Esophagus mucosa (tissue), 1 donor: ENCODE measurements at regions not wholly inside any gene's neighbourhood (a gene's known extent, or its start where the extent isn't known, plus 50 kb on each side); places are given as distances from the start of the nearest gene placed in this dataset.

Experiments
- ATAC-seq: fragments of 200-7000 bp; cut with Tn5 transposase; one replicate; pipeline ENCODE4 v1.9.1; 2020
- donor health status: DM: yes; HTN: yes; CAD: no.

GRCh38 chrX:33465137-33465536 lies 253.8 kb upstream of the DMD start:
- ATAC-seq = no peak

DNA sequence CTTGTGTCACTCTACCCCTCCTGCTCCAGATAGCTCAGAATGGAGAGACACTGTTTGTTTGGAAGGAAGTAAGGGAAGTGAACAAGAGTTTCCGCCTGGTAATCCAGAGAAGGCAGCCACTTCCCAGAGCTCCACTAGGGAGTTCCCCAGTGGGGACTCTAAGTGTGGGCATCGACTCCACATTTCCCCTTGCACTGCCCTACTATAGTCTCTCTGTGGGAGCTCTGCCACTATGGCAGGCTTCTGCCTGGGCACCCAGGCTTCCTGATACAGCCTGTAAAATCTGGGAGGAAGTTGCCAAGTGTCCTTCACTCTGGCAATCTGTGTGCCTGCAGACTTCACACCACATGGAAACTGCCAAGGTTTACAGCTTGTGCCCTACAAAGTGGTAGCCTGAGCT lies 245.8 kb upstream of the DMD start:
- no peak for ATAC-seq

DNA sequence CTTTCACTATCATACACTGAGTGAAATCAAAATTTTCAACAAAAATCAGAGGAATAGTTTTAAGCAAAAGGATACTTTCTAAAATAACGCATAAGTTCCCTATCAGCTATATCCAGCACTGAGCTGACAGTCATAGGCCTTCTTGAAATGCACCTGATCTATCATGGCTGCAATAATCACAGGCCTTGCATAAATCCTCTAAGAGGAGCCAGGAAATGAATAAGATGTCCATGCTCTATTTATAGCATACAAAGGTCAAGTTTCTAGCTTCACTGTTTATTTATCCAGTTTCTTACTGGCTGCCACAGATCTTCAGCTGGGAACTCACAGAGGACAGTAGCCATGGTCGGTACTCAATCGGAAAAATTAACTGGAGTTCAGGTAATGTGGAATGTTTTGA lies 235.9 kb upstream of the DMD start:
- ATAC-seq = no peak

- ATAC-seq = peak; percentile 47
Measured at GRCh38 chrX:33434256-33435092, 223.1 kb upstream of the DMD start.

DNA sequence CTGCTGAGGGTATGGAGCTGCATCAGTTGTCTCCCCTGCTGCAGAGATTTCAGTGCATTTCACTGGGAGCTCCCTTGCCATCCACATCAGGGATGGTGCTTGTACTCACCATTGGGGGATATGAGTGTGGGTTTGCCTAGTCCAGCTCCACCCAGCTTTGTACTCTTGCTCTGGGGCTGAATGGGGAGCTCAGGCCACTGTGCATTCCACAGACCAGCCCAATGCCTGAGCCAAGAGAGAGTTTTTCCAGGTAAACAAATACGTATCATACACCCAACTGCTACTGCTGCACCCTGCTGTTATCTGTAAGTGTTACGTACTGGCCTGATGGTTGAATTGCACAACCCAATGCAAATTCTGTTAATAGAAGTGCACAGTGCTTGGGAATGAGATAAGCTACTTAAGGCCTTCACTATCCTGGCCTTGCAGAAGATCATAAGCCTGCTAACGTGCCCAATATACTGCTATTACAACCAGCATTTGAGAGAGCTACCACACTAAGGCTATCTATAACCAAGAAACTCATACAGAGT lies 205.0 kb upstream of the DMD start:
- ATAC-seq = no peak

- ATAC-seq = no peak
Measured at GRCh38 chrX:33415459-33415858, 204.1 kb upstream of the DMD start.

GRCh38 chrX:33385546-33385945 lies 174.2 kb upstream of the DMD start:
- ATAC-seq = no peak

- no peak for ATAC-seq
Measured at GRCh38 chrX:33379839-33380238, 168.5 kb upstream of the DMD start.

DNA sequence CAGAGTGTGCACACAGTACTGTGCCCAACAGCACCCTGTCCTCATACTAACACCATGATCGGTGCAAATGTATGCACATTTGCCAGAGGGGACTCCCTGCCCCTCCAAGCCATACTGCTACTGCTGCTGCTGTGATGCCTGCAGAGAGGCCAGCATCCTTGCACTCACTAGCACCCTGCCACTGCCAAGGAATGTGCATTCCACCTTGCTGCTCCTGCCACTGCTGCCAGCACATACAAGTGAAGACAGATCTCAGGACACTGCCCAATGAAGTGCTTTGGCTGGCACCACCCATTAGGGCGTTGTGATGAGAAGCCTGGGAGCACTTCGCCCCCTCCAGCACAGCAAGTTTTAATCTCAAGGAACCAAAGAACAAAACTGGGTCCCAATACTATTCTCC lies 146.3 kb upstream of the DMD start:
- ATAC-seq = no peak

- ATAC-seq = no peak
Measured at GRCh38 chrX:33339219-33339618, 127.9 kb upstream of the DMD start.

DNA sequence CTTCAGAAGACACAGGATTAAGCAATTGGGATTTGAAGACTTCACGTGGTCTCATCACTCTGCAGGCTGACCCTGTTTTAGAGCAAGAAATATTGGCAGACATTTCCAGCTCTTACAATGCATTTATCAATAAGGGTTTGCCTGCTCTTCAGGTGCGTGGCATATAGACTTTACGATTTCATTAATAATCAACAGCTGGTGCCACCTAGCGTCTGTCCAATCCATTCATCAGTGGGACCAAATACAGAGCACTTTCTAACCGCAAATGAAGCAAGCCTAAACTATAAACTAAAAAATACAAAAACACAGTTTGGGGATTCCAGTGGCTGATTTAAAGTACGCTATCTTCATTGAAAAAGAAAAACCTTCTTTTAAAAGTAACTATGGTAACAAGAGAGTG lies 125.4 kb upstream of the DMD start:
- ATAC-seq = no peak

DNA sequence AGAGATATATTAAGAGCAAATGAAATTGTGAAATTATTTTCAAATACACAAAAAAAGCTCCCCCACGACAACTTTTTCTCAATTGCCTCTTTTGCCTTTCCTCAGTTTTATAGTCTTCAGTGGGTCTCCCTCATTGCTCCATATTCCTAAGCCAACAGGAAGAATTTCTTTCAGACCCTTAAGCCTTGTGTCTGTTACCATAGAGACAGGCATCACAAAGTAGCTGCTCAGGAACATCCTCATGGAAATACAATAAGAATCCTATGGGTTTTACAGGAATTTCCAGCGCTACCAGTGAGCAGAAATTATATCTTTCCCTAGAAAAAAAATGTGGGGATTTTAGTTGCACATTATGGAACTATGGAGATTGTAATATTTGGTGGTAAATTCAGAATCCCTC lies 121.9 kb upstream of the DMD start:
- no peak for ATAC-seq

GRCh38 chrX:33330798-33331197 lies 119.4 kb upstream of the DMD start:
- no peak for ATAC-seq

DNA sequence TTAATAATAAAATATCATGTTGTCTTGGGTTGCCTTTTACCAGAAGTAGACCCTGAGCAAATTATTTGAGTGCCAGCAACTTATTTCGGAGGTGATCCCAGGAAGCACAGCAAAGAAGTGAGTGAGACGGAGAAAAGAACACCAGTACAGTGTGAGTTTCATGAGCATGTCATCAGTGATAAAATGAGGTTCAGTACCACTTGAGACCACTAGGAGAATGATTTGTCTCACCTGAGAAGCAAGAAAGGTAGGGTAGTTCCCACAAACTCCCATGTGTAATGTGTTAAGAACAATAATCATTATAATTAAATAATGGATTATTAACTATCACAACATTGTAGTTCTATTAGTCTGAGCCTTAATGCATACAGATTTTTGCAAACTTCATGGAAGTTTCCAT lies 112.8 kb upstream of the DMD start:
- no peak for ATAC-seq

- no peak for ATAC-seq
Measured at GRCh38 chrX:33307911-33308354, 96.6 kb upstream of the DMD start.

DNA sequence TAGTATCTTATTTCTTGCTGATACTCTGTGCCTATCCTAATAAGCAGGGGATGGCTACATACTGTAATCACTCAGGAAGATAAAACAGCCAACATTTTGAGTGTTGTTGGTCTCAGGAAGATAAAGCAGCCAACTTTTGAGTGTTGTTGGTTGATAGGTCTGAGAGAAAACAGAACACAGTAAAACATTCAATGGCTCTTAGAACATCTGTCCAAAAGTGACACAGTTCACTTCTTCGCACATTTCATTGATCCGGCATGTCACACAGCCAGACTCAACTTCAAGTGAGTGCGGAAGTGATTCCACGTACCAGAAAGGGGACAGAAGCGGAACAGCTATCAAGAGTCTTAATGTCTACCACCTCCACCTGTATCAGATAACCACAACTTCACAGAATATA lies 87.3 kb upstream of the DMD start:
- no peak for ATAC-seq

- ATAC-seq = no peak
Measured at GRCh38 chrX:33285550-33285949, 74.2 kb upstream of the DMD start.

- ATAC-seq = no peak
Measured at GRCh38 chrX:33277046-33277445, 65.7 kb upstream of the DMD start.

GRCh38 chrX:33273535-33273934 lies 62.2 kb upstream of the DMD start:
- no peak for ATAC-seq

GRCh38 chrX:33272986-33273385 lies 61.6 kb upstream of the DMD start:
- no peak for ATAC-seq
